ENCODE measurements at regions not wholly inside any gene's neighbourhood (a gene's known extent, or its start where the extent isn't known, plus 50 kb on each side); places are given as distances from the start of the nearest gene placed in this dataset.
A peak's percentile ranks its signal among the peaks of the same experiment; 100 is the strongest.
"Not testable (repeated sequence)": the region's sequence is repeated elsewhere in the genome, so short reads cannot be mapped to it uniquely, and the experiment has no call there.

GRCh38 chr6:112651239-112651638 lies 304.1 kb downstream of the RFPL4B start:
- no peak for DNase-seq (ENCODE audit: low read depth)

DNA sequence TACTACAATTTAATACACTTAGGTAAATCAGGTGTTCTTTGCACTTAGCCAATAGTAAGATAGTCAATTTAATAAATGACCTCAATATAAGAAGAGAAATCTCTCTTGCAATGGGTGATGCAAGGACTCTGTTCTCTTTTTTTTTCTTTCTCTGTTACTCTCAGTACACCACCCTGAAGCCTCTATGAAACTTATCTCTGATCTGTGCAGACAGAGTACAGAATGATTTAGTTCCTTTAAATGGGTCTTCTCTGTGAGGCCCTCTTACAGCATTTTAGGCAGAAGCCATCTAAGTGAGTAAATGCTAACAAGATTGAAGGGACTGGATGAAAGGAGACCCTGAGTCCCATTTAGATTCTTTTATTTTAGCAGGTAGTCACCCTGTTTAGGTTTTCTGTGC lies 312.8 kb downstream of the RFPL4B start:
- no peak for DNase-seq (ENCODE audit: low read depth)

DNA sequence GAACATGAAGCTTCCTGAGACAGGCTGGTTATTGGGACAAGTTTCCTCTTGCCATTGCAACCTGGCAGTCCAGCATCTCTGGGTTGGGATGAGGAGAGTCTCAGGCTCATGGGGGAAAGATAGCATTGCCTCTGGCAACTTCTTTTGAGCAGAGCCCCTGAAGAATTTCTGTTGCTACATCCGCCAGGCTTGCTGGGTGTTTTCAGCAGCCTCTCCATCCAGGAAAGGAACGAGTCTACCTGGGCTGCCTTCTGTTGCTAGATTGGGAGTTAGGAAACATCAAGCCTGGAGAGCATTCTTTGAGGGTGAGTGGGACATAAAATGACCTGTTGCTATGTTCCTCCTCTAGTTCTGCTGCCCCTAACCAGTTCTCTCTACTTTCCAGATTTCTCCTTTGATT lies 313.5 kb downstream of the RFPL4B start:
- DNase-seq (ENCODE audit: low read depth), result peak; percentile 49

DNA sequence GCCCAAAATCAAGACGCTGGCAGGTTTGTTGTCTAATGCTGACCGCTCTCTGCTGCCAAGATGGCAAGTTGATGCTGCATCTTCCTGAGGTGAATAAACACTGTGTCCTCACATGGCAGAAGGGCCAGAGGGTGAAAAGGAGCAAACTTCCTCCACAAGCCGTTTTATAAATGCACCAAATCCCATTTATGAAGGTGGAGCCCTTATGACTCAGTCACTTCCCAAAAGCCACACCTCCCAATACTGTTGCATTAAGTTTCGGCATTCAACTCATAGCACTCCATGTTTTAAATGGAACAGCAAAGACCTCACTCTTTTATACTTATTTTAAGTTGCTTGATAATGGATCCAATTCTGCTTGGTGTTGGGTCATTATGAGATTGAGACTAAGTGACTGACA lies 316.6 kb downstream of the RFPL4B start:
- no peak for DNase-seq (ENCODE audit: low read depth)

GRCh38 chr6:112665114-112665513 lies 318.0 kb downstream of the RFPL4B start:
- no peak for DNase-seq (ENCODE audit: low read depth)

- DNase-seq (ENCODE audit: low read depth), result no peak
These were observed 318.7 kb downstream of the RFPL4B start for GRCh38 chr6:112665815-112666214.

- no peak for DNase-seq (ENCODE audit: low read depth)
These were observed 320.3 kb downstream of the RFPL4B start for GRCh38 chr6:112667427-112667826.

- peak; percentile 44 for DNase-seq (ENCODE audit: low read depth)
These were observed 333.0 kb downstream of the RFPL4B start for GRCh38 chr6:112680091-112680490.

GRCh38 chr6:112682071-112682470 lies 334.9 kb downstream of the RFPL4B start:
- DNase-seq (ENCODE audit: low read depth), result no peak

DNA sequence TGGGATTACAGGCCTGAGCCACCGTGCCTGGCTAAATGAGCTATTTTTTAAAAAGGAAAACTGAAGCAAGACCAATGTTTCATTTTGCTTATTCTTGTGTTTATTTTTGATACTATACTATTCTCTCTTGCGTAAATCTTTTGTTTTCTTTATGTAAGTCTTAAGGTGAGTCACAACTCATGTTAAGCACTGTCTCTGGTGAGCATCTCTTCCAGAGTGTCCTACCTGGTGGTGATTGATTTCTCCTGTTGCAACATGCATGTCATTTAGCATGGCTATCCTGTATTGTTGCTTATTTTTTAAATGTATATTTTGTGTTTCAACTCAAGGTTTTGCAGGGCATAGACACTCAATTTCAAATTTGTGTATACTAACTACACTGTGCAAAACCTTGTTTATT lies 336.0 kb downstream of the RFPL4B start:
- no peak for DNase-seq (ENCODE audit: low read depth)

- DNase-seq (ENCODE audit: low read depth), result peak; percentile 87
These were observed 336.8 kb downstream of the RFPL4B start for GRCh38 chr6:112683926-112684325.

DNA sequence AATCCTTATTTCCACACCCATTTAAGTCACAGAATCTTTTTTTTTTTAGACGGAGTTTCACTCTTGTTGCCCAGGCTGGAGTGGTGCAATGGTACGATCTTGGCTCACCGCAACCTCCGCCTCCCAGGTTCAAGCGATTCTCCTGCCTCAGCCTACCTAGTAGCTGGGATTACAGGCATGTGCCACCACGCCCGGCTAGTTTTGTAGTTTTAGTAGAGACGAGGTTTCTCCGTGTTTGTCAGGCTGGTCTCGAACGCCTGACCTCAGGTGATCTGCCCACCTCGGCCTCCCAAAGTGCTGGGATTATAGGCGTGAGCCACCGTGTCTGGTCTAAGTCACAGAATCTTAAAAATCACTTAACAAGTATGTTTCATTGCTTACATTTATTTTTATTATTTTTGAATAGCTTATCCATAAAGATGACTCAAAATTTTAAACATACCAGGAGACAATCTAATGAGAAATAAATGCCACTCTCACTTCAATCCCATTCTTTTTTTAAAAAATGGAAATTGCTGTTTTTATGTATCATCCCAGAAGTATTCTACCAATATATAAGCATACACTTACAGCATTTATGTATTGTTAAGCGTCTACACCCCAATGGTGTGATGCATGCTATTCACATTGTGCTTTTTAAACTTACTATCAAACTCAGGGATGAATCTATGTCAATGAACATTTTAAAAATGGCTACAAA lies 338.5 kb downstream of the RFPL4B start:
- not testable (repeated sequence) for DNase-seq (ENCODE audit: low read depth)

DNA sequence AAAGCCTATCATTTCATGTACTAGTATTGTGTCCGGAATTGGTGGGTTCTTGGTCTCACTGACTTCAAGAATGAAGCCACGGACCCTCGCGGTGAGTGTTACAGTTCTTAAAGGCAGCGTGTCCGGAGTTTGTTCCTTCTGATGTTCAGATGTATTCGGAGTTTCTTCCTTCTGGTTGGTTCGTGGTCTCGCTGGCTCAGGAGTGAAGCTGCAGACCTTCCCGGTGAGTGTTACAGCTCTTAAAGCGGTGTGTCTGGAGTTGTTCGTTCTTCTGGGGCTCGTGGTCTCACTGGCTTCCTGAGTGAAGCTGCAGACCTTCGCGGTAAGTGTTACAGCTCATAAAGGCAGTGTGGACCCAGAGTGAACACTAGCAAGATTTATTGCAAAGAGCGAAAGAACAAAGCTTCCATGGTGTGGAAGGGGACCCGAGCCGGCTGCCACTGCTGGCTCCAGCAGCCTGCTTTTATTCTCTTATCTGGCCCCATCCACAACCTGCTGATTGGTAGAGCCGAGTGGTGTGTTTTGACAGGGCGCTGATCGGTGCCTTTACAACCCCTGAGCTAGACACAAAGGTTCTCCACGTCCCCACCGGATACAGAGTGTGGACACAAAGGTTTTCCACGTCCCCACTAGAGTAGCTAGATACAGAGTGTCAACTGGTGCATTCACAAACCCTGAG lies 341.5 kb downstream of the RFPL4B start:
- DNase-seq (ENCODE audit: low read depth), result not testable (repeated sequence)

- DNase-seq (ENCODE audit: low read depth), result not testable (repeated sequence)
These were observed 342.2 kb downstream of the RFPL4B start for GRCh38 chr6:112689183-112689858.

DNA sequence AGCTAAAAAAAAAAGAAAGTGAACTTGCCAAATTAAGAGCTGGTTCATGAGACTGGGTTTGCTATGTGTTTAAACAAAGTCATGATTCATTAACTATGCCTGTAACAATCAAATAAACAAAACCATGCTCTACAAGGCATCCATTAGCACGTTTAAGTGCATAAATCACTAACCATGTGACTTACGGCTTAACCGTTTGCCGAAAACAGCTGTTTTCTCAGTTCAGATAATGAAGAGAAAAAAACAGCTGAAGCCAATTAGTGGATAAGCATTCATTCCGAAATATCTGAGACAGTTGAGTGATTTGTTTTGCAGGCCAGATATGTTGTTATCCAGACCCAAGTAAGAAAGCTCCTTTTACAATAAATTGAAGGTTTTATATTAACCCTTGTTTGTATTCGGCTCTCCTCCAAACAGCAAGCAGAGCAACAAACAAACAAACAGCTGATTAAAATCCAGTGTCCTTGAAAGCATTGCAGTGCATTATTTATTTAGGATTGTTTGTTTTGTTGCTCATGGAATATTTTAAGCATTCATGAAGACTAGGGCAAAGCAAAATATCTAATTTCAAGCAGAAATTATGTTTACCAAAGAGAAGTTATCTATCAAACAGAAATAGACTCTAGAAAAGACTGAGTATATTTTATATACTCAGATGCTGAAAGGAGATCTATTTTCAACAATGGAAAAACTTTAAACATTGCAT lies 343.5 kb downstream of the RFPL4B start:
- DNase-seq (ENCODE audit: low read depth), result peak; percentile 91

DNA sequence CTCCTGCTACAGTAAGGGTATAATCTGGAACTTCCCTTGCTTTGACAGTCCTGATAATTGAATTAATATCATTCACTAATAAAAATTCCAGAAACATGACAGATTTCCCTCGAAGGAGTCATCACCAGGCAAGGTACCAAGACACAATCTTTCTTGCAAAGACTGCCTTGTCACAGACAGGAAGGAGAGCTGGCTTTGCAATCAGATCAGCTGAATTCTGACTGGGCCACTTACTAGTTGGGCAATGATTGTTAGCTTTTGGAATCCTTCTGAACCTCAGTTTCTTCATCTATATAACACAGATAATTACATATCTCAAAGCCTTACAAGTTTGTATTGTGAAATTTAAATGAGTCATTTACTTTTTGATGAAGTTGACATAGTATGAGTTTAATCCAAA lies 344.2 kb downstream of the RFPL4B start:
- peak; percentile 57 for DNase-seq (ENCODE audit: low read depth)

DNA sequence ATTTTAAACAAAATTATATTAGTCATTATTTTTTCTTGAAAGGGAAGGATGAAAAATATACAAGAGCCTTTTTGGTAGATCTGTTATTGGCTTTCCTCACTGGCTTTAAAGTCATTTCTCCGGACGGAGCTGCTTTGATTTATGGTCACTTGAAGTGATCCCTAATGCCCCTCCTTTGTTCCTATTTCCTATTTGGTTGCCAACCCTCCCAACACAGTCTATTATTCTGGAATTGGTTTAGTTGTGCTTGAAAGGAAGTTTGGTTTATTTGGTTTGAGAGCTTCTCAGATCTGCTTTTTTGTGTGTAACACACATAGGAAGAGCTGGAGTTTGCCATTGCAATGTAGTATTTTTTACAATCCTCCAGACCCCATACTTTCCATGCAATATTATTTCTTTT lies 347.9 kb downstream of the RFPL4B start:
- DNase-seq (ENCODE audit: low read depth), result no peak

GRCh38 chr6:112697265-112697664 lies 350.1 kb downstream of the RFPL4B start:
- no peak for DNase-seq (ENCODE audit: low read depth)

- peak; percentile 9 for DNase-seq (ENCODE audit: low read depth)
These were observed 354.1 kb downstream of the RFPL4B start for GRCh38 chr6:112701201-112701600.

DNA sequence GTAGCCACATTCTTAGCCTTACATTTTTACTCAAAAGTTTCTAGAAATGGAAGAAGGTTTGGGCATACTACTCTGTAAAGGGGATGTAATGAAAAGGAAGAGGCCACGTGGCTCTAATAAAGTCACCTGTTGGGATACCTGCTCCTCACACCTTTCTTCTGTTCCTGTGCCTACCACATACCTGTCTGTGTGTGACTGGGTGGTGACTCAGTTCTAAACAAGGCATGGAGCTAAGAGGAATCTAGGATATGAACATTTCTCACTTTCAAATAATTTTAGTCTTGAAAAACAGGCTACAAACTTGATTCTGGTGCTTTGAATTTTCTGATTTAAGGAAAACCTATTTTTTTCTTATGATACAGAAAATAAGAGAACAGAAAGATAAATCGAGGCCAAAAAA lies 363.6 kb downstream of the RFPL4B start:
- DNase-seq (ENCODE audit: low read depth), result peak; percentile 2

- DNase-seq (ENCODE audit: low read depth), result no peak
These were observed 366.3 kb downstream of the RFPL4B start for GRCh38 chr6:112713402-112713801.

DNA sequence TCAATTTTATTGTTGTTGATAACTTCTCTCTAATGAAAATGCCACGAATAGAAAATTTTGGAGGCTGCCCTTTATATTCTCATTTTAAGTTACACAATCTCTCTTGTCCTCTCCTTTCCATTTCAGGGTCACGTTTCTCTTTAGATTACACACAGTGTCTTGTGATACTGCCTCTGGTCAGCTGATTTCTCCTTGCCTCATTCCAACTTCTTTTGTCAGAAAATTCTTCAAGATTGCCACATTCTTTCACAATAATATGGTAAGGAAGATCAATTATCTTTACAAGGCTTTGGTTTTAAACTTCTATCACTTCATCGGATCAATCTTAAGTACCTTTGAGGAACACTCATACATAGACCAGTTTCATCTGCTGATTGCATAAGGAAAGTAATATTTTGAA lies 370.3 kb downstream of the RFPL4B start:
- peak; percentile 4 for DNase-seq (ENCODE audit: low read depth)
